IMR-90 (cell line): ENCODE measurements at regions not wholly inside any gene's neighbourhood (a gene's known extent, or its start where the extent isn't known, plus 50 kb on each side); places are given as distances from the start of the nearest gene placed in this dataset.

Experiments used
- ATAC-seq: fragments of 200-7000 bp; cut with Tn5 transposase; 2 replicates; pipeline ENCODE4 v1.9.1; 2020; ENCODE audit warnings: low read depth, mild to moderate bottlenecking, moderate library complexity
- BruUV-seq: library from RNA; stranded (reverse); fragments of 400-500 nt; replicated peaks from 2 replicates; lab custom pipeline; 2021; lab: Mats Ljungman, UMichigan
- CTCF ChIA-PET: fragments of 300-600 bp; formaldehyde crosslinking; extraction: SDS; loops from one replicate; lab custom pipeline; 2021; ENCODE audit warnings: antibody characterized with exemption; lab: Yijun Ruan, JAX
- POLR2A ChIA-PET: fragments of 300-600 bp; sonication (Branson Sonifier 250); formaldehyde crosslinking; loops from one replicate; lab custom pipeline; 2022; ENCODE audit warnings: antibody characterized with exemption; ENCODE audit not compliant: unreplicated experiment; lab: Charles Lee
- DNase-seq: peaks from one replicate; pipeline ENCODE4 v3.0.0; 2013
- H2AFZ ChIP-seq: replicated peaks from 2 replicates; pipeline ENCODE3; 2013; ENCODE audit warnings: low read length, mild to moderate bottlenecking; ENCODE audit not compliant: poor library complexity
- H2AK5ac ChIP-seq: 2 replicates; pipeline ENCODE4 v1.6.1; 2013; ENCODE audit warnings: low read depth, low read length, inconsistent platforms
- H2AK9ac ChIP-seq: replicated peaks from 2 replicates; pipeline ENCODE3; 2013; ENCODE audit warnings: mild to moderate bottlenecking, low read depth, low read length, moderate library complexity; ENCODE audit not compliant: poor library complexity
- H2BK120ac ChIP-seq: 2 replicates; pipeline ENCODE4 v1.6.1; 2013; ENCODE audit warnings: low read depth, low read length, inconsistent platforms
- H2BK15ac ChIP-seq: 3 replicates; pipeline ENCODE4 v1.6.1; 2013; ENCODE audit warnings: low read depth, low read length, inconsistent platforms
- H2BK20ac ChIP-seq: 2 replicates; pipeline ENCODE4 v1.6.1; 2013; ENCODE audit warnings: low read depth, mild to moderate bottlenecking, inconsistent platforms, low read length, moderate library complexity
- H2BK5ac ChIP-seq: 2 replicates; pipeline ENCODE4 v1.6.1; 2013; ENCODE audit warnings: mild to moderate bottlenecking, low read depth, low read length, inconsistent platforms; ENCODE audit not compliant: poor library complexity, severe bottlenecking
- H3K14ac ChIP-seq: replicated peaks from 2 replicates; pipeline ENCODE4 v1.6.1; 2013; ENCODE audit warnings: low read depth, low read length, inconsistent platforms
- H3K18ac ChIP-seq: 2 replicates; pipeline ENCODE4 v1.6.1; 2013; ENCODE audit warnings: low read depth, low read length, control low read depth
- H3K23ac ChIP-seq: 2 replicates; pipeline ENCODE4 v1.6.1; 2013; ENCODE audit warnings: low read depth, low read length, inconsistent platforms
- H3K27ac ChIP-seq: 2 replicates; pipeline ENCODE4 v1.5.1; 2013; ENCODE audit warnings: mild to moderate bottlenecking, control low read depth, low read length; ENCODE audit not compliant: insufficient read depth
- H3K27me3 ChIP-seq: 2 replicates; pipeline ENCODE4 v1.6.1; 2013; ENCODE audit warnings: low read length; ENCODE audit not compliant: control insufficient read depth, insufficient read depth
- H3K36me3 ChIP-seq: 2 replicates; pipeline ENCODE4 v1.6.1; 2013; ENCODE audit warnings: low read length, mixed read lengths; ENCODE audit not compliant: control insufficient read depth, insufficient read depth
- H3K4ac ChIP-seq: 2 replicates; pipeline ENCODE4 v1.6.1; 2013; ENCODE audit warnings: low read depth, low read length, inconsistent platforms
- H3K4me1 ChIP-seq: 2 replicates; pipeline ENCODE4 v1.6.1; 2013; ENCODE audit warnings: low read length, mixed read lengths; ENCODE audit not compliant: control insufficient read depth, insufficient read depth
- H3K4me2 ChIP-seq: 2 replicates; pipeline ENCODE4 v1.6.1; 2013; ENCODE audit warnings: low read depth, mild to moderate bottlenecking, control low read depth, low read length, moderate library complexity
- H3K4me3 ChIP-seq: 2 replicates; pipeline ENCODE4 v1.5.1; 2013; ENCODE audit warnings: low read depth, mild to moderate bottlenecking, control low read depth, low read length, moderate library complexity; ENCODE audit not compliant: insufficient read depth
- H3K56ac ChIP-seq: 2 replicates; pipeline ENCODE4 v1.6.1; 2013; ENCODE audit warnings: low read length, inconsistent platforms; ENCODE audit not compliant: insufficient read depth; ENCODE audit errors: extremely low read depth
- H3K79me1 ChIP-seq, 2 experiments: 2 replicates each; pipeline ENCODE4 v1.6.1; 2013; ENCODE audit warnings: low read length in 2 of 2, inconsistent platforms in 1 of 2, low read depth in 1 of 2
- H3K9ac ChIP-seq: 2 replicates; pipeline ENCODE4 v1.6.1; 2013; ENCODE audit warnings: low read depth, low read length, control low read depth
- H3K9me1 ChIP-seq: 2 replicates; pipeline ENCODE4 v1.6.1; 2013; ENCODE audit warnings: low read length, inconsistent platforms; ENCODE audit not compliant: insufficient read depth
- H3K9me3 ChIP-seq: 2 replicates; pipeline ENCODE4 v1.6.1; 2013; ENCODE audit warnings: low read length; ENCODE audit not compliant: control insufficient read depth, insufficient read depth
- H4K20me1 ChIP-seq: 2 replicates; pipeline ENCODE4 v1.6.1; 2013; ENCODE audit warnings: low read length, inconsistent platforms; ENCODE audit not compliant: insufficient read depth
- H4K5ac ChIP-seq: 2 replicates; pipeline ENCODE4 v1.6.1; 2013; ENCODE audit warnings: mild to moderate bottlenecking, low read depth, low read length, control low read depth
- H4K8ac ChIP-seq, 2 experiments: 2 replicates each; pipeline ENCODE4 v1.6.1; 2013; ENCODE audit warnings: low read depth in 2 of 2, low read length in 2 of 2, control low read depth in 1 of 2, inconsistent platforms in 1 of 2
- H4K91ac ChIP-seq: 2 replicates; pipeline ENCODE4 v1.6.1; 2013; ENCODE audit warnings: low read depth, low read length, inconsistent platforms; ENCODE audit not compliant: insufficient read depth
- BHLHE40 ChIP-seq: fragments of 150-350 bp; IDR thresholded peaks from 2 replicates; pipeline ENCODE4 v1.6.1; 2016; ENCODE audit warnings: mild to moderate bottlenecking, low read depth, low read length
- CEBPB ChIP-seq: IDR thresholded peaks from 2 replicates; pipeline ENCODE4 v1.6.1; 2012; ENCODE audit warnings: low read depth, low read length, improper control_type of control experiment
- CHD1 ChIP-seq: IDR thresholded peaks from 2 replicates; pipeline ENCODE4 v1.6.1; 2012; ENCODE audit warnings: low read depth, low read length, improper control_type of control experiment
- FOS ChIP-seq: fragments of 150-350 bp; IDR thresholded peaks from 2 replicates; pipeline ENCODE4 v1.6.1; 2016; ENCODE audit warnings: low read depth, low read length
- MAFK ChIP-seq: IDR thresholded peaks from 2 replicates; pipeline ENCODE4 v1.6.1; 2012; ENCODE audit warnings: low read depth, low read length, improper control_type of control experiment
- MAZ ChIP-seq: IDR thresholded peaks from 2 replicates; pipeline ENCODE4 v1.6.1; 2012; ENCODE audit warnings: low read depth, mild to moderate bottlenecking, low read length, improper control_type of control experiment, moderate library complexity, borderline replicate concordance
- MXI1 ChIP-seq: IDR thresholded peaks from 2 replicates; pipeline ENCODE4 v1.6.1; 2012; ENCODE audit warnings: low read depth, mild to moderate bottlenecking, low read length, moderate library complexity, borderline replicate concordance
- NFE2L2 ChIP-seq: fragments of 150-350 bp; IDR thresholded peaks from 2 replicates; pipeline ENCODE4 v1.6.1; 2016; ENCODE audit warnings: low read depth, mild to moderate bottlenecking, low read length
- POLR2A ChIP-seq: IDR thresholded peaks from 2 replicates; pipeline ENCODE4 v1.6.1; 2012; ENCODE audit warnings: mild to moderate bottlenecking, low read depth, low read length
- RAD21 ChIP-seq: IDR thresholded peaks from 2 replicates; pipeline ENCODE4 v1.6.1; 2012; ENCODE audit warnings: low read length, improper control_type of control experiment
- RCOR1 ChIP-seq: IDR thresholded peaks from 2 replicates; pipeline ENCODE4 v1.6.1; 2012; ENCODE audit warnings: mild to moderate bottlenecking, low read length, improper control_type of control experiment; ENCODE audit not compliant: insufficient replicate concordance
- RFX5 ChIP-seq: IDR thresholded peaks from 2 replicates; pipeline ENCODE4 v1.8.0; 2012; ENCODE audit warnings: low read depth, mild to moderate bottlenecking, low read length, moderate library complexity
- SMC3 ChIP-seq: fragments of 150-350 bp; IDR thresholded peaks from 2 replicates; pipeline ENCODE4 v1.6.1; 2016; ENCODE audit warnings: low read depth, mild to moderate bottlenecking, antibody characterized with exemption, low read length, moderate library complexity
- WGBS, 2 experiments: methylation state at CpG; one replicate each; pipeline versions ENCODE4 v1.1.5 to v1.1.7; 2013; ENCODE audit warnings: missing lambda C conversion rate in 2 of 2; ENCODE audit not compliant: insufficient read length in 1 of 2; ENCODE audit errors: extremely low coverage in 2 of 2; 5-methylcytosine and 5-hydroxymethylcytosine counted together
- dilution Hi-C: fragments of 300-500 bp; cut with HindIII; formaldehyde crosslinking; loops from one replicate; pipeline ENCODE4 v1.14.3; 2018; ENCODE audit warnings: low sequenced_read_pairs; ENCODE audit not compliant: unreplicated experiment
- in situ Hi-C: fragments of 300-500 bp; cut with MboI; formaldehyde crosslinking; loops from 3 replicates; pipeline ENCODE4 v1.14.3; 2019; ENCODE audit warnings: low sequenced_read_pairs, inconsistent platforms, mixed read lengths
- intact Hi-C: fragments of 100-400 bp; cut with micrococcal nuclease; formaldehyde crosslinking; loops from 2 replicates; pipeline ENCODE4 v1.10.0; 2022
- TF ChIP-seq, protein P1 (sequence below): fragments of 150-350 bp; IDR thresholded peaks from 2 replicates; pipeline ENCODE4 v1.6.1; 2017; ENCODE audit warnings: mild to moderate bottlenecking, antibody characterized with exemption, low read length, low read depth
- TF ChIP-seq, protein P2 (sequence below): fragments of 150-350 bp; IDR thresholded peaks from 2 replicates; pipeline ENCODE4 v1.6.1; 2016; ENCODE audit warnings: low read depth, mild to moderate bottlenecking, low read length, moderate library complexity, borderline replicate concordance
- TF ChIP-seq, protein P3 (sequence below): conservative IDR thresholded peaks from 2 replicates; pipeline ENCODE4 v1.5.1; 2012; ENCODE audit warnings: mild to moderate bottlenecking, low read depth, low read length, improper control_type of control experiment

DNA sequence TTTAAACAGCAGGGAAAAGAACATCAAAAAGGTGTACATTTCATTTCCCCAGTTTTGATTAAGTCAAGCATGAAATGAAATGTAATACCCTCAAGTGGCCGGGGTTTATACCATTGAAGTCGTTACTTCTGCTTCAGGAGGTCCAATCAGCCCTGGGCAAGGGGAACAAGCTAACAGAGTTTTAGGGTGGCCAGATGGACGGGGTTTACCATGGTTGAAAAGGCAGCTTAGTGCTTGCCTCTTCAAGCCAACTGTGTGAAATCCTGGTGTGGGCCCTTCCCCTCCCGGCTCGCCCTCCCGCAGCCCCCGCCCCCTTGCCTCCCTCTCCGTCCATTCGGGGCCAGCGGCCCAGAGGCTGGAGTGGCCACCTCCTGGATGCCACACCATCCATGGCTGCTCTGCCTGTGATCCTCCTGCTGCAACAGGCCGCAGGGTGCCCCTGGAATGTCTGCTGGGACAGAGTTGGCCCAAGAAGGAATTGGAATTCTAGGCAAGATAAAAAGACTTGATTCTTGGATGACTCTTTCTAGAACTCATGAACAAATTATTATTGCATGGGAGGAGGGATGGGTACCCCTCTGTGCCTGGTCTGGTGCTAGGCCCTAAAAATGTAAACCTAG, 296.2 kb upstream of the IRX3 start:
- no peak overlapping the region for H3K27ac ChIP-seq
- no peak overlapping the region for H2BK120ac ChIP-seq
- no peak overlapping the region for H3K9ac ChIP-seq
- H3K4me1 ChIP-seq, result no peaks in the 10 kb centered on the region
- no peak overlapping the region for H4K91ac ChIP-seq
- no peak overlapping the region for H3K56ac ChIP-seq
- no peak overlapping the region for H4K8ac ChIP-seq
- H3K23ac ChIP-seq, result no peak overlapping the region
- intact Hi-C loops, result no loop called here
- ChIA-PET CTCF (no interaction called here), POLR2A (no interaction called here)
- TF ChIP-seq SMC3, result no peak
- TF ChIP-seq MAZ, result no peak
- TF ChIP-seq POLR2A, result no peak
- TF ChIP-seq NFE2L2, result no peak
- no peak for TF ChIP-seq RCOR1
- TF ChIP-seq, protein P1, sequence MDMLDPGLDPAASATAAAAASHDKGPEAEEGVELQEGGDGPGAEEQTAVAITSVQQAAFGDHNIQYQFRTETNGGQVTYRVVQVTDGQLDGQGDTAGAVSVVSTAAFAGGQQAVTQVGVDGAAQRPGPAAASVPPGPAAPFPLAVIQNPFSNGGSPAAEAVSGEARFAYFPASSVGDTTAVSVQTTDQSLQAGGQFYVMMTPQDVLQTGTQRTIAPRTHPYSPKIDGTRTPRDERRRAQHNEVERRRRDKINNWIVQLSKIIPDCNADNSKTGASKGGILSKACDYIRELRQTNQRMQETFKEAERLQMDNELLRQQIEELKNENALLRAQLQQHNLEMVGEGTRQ, result no peak
- no peak for TF ChIP-seq CHD1
- no peak for TF ChIP-seq FOS
- TF ChIP-seq, protein P2, sequence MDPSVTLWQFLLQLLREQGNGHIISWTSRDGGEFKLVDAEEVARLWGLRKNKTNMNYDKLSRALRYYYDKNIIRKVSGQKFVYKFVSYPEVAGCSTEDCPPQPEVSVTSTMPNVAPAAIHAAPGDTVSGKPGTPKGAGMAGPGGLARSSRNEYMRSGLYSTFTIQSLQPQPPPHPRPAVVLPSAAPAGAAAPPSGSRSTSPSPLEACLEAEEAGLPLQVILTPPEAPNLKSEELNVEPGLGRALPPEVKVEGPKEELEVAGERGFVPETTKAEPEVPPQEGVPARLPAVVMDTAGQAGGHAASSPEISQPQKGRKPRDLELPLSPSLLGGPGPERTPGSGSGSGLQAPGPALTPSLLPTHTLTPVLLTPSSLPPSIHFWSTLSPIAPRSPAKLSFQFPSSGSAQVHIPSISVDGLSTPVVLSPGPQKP, result no peak
- TF ChIP-seq, protein P3, sequence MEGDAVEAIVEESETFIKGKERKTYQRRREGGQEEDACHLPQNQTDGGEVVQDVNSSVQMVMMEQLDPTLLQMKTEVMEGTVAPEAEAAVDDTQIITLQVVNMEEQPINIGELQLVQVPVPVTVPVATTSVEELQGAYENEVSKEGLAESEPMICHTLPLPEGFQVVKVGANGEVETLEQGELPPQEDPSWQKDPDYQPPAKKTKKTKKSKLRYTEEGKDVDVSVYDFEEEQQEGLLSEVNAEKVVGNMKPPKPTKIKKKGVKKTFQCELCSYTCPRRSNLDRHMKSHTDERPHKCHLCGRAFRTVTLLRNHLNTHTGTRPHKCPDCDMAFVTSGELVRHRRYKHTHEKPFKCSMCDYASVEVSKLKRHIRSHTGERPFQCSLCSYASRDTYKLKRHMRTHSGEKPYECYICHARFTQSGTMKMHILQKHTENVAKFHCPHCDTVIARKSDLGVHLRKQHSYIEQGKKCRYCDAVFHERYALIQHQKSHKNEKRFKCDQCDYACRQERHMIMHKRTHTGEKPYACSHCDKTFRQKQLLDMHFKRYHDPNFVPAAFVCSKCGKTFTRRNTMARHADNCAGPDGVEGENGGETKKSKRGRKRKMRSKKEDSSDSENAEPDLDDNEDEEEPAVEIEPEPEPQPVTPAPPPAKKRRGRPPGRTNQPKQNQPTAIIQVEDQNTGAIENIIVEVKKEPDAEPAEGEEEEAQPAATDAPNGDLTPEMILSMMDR, result no peak
- no peak for TF ChIP-seq MAFK
- TF ChIP-seq RFX5, result no peak
- no peak for TF ChIP-seq CEBPB
- TF ChIP-seq RAD21, result no peak
- no peak for TF ChIP-seq MXI1
- no peak for TF ChIP-seq BHLHE40
- no peaks in the 10 kb centered on the region for H3K9me3 ChIP-seq
- H4K5ac ChIP-seq, result no peak overlapping the region
- DNase-seq (no peak), ATAC-seq (no peak)
- no peak overlapping the region for H2BK20ac ChIP-seq
- H2BK15ac ChIP-seq, result no peak overlapping the region
- no peaks in the 10 kb centered on the region for H3K9me1 ChIP-seq
- in situ Hi-C loops, result no loop called here
- H2AK9ac ChIP-seq, result no peak overlapping the region
- no peak overlapping the region for H2AK5ac ChIP-seq
- no peak overlapping the region for H3K4me3 ChIP-seq
- no peak overlapping the region for H3K14ac ChIP-seq
- no peak overlapping the region for H2BK5ac ChIP-seq
- no peak overlapping the region for H2AFZ ChIP-seq
- no peaks in the 10 kb centered on the region for H3K36me3 ChIP-seq
- no peak overlapping the region for H3K4me2 ChIP-seq
- peaks cover 2% of the 10 kb centered on the region; the same call in 1 of the 2 replicates for H3K27me3 ChIP-seq
- BruUV-seq, result no TSS peak
- no peaks in the 10 kb centered on the region for H3K79me1 ChIP-seq
- dilution Hi-C loops, result no loop called here
- 61% methylated on average over 2 of the region's 11 CpGs; no CpG with 5 or more reads in 1 of the 2 experiments for WGBS, 2 experiments
- H3K18ac ChIP-seq, result no peak overlapping the region
- H3K4ac ChIP-seq, result no peak overlapping the region
- no peaks in the 10 kb centered on the region for H4K20me1 ChIP-seq
